SK-N-SH treated with all-trans-retinoic acid at 6 μM for 48 hours (cell line): ENCODE measurements at regions not wholly inside any gene's neighbourhood (a gene's known extent, or its start where the extent isn't known, plus 50 kb on each side); places are given as distances from the start of the nearest gene placed in this dataset.
A peak's percentile ranks its signal among the peaks of the same experiment; 100 is the strongest.

Experiments
- ATAC-seq: fragments of 200-7000 bp; cut with Tn5 transposase; 3 replicates; pipeline ENCODE4 v1.9.1; 2020; ENCODE audit warnings: mild to moderate bottlenecking, moderate library complexity
- BACH2 ChIP-seq: fragments of 250-450 bp; sonication (Bioruptor Pico); IDR thresholded peaks from 2 replicates; pipeline ENCODE4 v1.9.0; 2021; ENCODE audit warnings: mild to moderate bottlenecking, borderline replicate concordance
- CREB5 ChIP-seq: fragments of 250-450 bp; sonication (Bioruptor Pico); IDR thresholded peaks from 2 replicates; pipeline ENCODE4 v1.5.1; 2020; ENCODE audit warnings: low read depth, mild to moderate bottlenecking, moderate library complexity
- CSDC2 ChIP-seq: fragments of 250-450 bp; sonication (Bioruptor Pico); IDR thresholded peaks from 2 replicates; pipeline ENCODE4 v1.5.0; 2020; ENCODE audit warnings: mild to moderate bottlenecking, moderate library complexity
- CSRNP3 ChIP-seq: fragments of 250-450 bp; sonication (Bioruptor Pico); IDR thresholded peaks from 2 replicates; pipeline ENCODE4 v1.5.1; 2021; ENCODE audit warnings: mild to moderate bottlenecking, moderate library complexity
- ESRRG ChIP-seq: fragments of 250-450 bp; sonication (Bioruptor Pico); IDR thresholded peaks from 2 replicates; pipeline ENCODE4 v1.6.1; 2021; ENCODE audit warnings: mild to moderate bottlenecking
- ISL1 ChIP-seq: fragments of 250-450 bp; sonication (Bioruptor Pico); IDR thresholded peaks from 2 replicates; pipeline ENCODE4 v2.1.2; 2022; ENCODE audit warnings: mild to moderate bottlenecking, moderate library complexity
- OSR1 ChIP-seq: fragments of 250-450 bp; sonication (Bioruptor Pico); IDR thresholded peaks from 2 replicates; pipeline ENCODE4 v1.8.0; 2022; ENCODE audit warnings: moderate library complexity, mild to moderate bottlenecking, inconsistent platforms
- PATZ1 ChIP-seq: fragments of 250-450 bp; sonication (Bioruptor Pico); IDR thresholded peaks from 2 replicates; pipeline ENCODE4 v1.8.0; 2020; ENCODE audit warnings: mild to moderate bottlenecking, moderate library complexity, borderline replicate concordance
- POU6F1 ChIP-seq: fragments of 250-450 bp; sonication (Bioruptor Pico); IDR thresholded peaks from 2 replicates; pipeline ENCODE4 v1.8.0; 2021; ENCODE audit warnings: low read depth, mild to moderate bottlenecking, moderate library complexity, borderline replicate concordance
- RARB ChIP-seq: fragments of 250-450 bp; sonication (Bioruptor Pico); IDR thresholded peaks from 2 replicates; pipeline ENCODE4 v1.8.0; 2021; ENCODE audit warnings: mild to moderate bottlenecking, moderate library complexity
- SNAI2 ChIP-seq: fragments of 250-450 bp; sonication (Bioruptor Pico); IDR thresholded peaks from 2 replicates; pipeline ENCODE4 v1.5.0; 2020; ENCODE audit warnings: mild to moderate bottlenecking, moderate library complexity
- TOX ChIP-seq: fragments of 250-450 bp; sonication (Bioruptor Pico); IDR thresholded peaks from 2 replicates; pipeline ENCODE4 v1.8.0; 2021; ENCODE audit warnings: mild to moderate bottlenecking, moderate library complexity, borderline replicate concordance
- TSHZ2 ChIP-seq: fragments of 250-450 bp; sonication (Bioruptor Pico); IDR thresholded peaks from 2 replicates; pipeline ENCODE4 v1.5.0; 2020; ENCODE audit warnings: mild to moderate bottlenecking, moderate library complexity
- ZC3H10 ChIP-seq: fragments of 250-450 bp; sonication (Bioruptor Pico); IDR thresholded peaks from 2 replicates; pipeline ENCODE4 v1.5.1; 2021; ENCODE audit warnings: mild to moderate bottlenecking, moderate library complexity
- ZFP3 ChIP-seq: fragments of 250-450 bp; sonication (Bioruptor Pico); IDR thresholded peaks from 2 replicates; pipeline ENCODE4 v1.5.0; 2020; ENCODE audit warnings: mild to moderate bottlenecking, moderate library complexity
- ZFP30 ChIP-seq: fragments of 450-650 bp; formaldehyde crosslinking; IDR thresholded peaks from 2 replicates; pipeline ENCODE4 v1.5.0; 2022; ENCODE audit warnings: mild to moderate bottlenecking, moderate library complexity
- ZNF565 ChIP-seq: fragments of 450-650 bp; formaldehyde crosslinking; conservative IDR thresholded peaks from 2 replicates; pipeline ENCODE4 v1.5.0; 2020; ENCODE audit warnings: low read depth, mild to moderate bottlenecking, moderate library complexity
- ZNF70 ChIP-seq: fragments of 450-650 bp; formaldehyde crosslinking; IDR thresholded peaks from 2 replicates; pipeline ENCODE4 v1.5.0; 2020; ENCODE audit warnings: mild to moderate bottlenecking, moderate library complexity
- ZNF8 ChIP-seq: fragments of 450-650 bp; formaldehyde crosslinking; IDR thresholded peaks from 2 replicates; pipeline ENCODE4 v1.5.0; 2020; ENCODE audit warnings: mild to moderate bottlenecking, moderate library complexity

- TF ChIP-seq TSHZ2, result peak; percentile 71
- no peak for TF ChIP-seq ESRRG (CRISPR knock-in tag)
Observed at GRCh38 chr4:123587983-123588494, 191.4 kb downstream of the SPRY1 start (continued).

- ATAC-seq, result no peak
- TF ChIP-seq ZNF565 (CRISPR knock-in tag) (no peak), ISL1 (no peak), CSRNP3 (no peak), TSHZ2 (no peak), CREB5 (CRISPR knock-in tag) (no peak), ZC3H10 (CRISPR knock-in tag) (no peak), ZNF70 (no peak), ZNF8 (CRISPR knock-in tag) (no peak), ZFP3 (CRISPR knock-in tag) (no peak), PATZ1 (CRISPR knock-in tag) (no peak), OSR1 (CRISPR knock-in tag) (no peak), SNAI2 (CRISPR knock-in tag) (no peak), CSDC2 (CRISPR knock-in tag) (no peak), TOX (CRISPR knock-in tag) (no peak), ZFP30 (CRISPR knock-in tag) (no peak), POU6F1 (CRISPR knock-in tag) (no peak), RARB (no peak), BACH2 (CRISPR knock-in tag) (no peak)
Observed at GRCh38 chr4:123588631-123589241, 192.1 kb downstream of the SPRY1 start.
